Aorta (tissue), 5 donors: ENCODE measurements at regions not wholly inside any gene's neighbourhood (a gene's known extent, or its start where the extent isn't known, plus 50 kb on each side); places are given as distances from the start of the nearest gene placed in this dataset.
"Not testable (repeated sequence)": the region's sequence is repeated elsewhere in the genome, so short reads cannot be mapped to it uniquely, and the experiment has no call there.

Experiments used
- ATAC-seq: fragments of 200-7000 bp; cut with Tn5 transposase; one replicate; pipeline ENCODE4 v1.9.1; 2022; ENCODE audit warnings: moderate library complexity; ENCODE audit not compliant: low FRiP score
- DNase-seq, 2 donors: peaks; one replicate each; pipeline ENCODE4 v3.0.0-alpha.2; 2020
- H3K27ac ChIP-seq, 2 donors: one replicate each; pipeline ENCODE4 v1.5.1; 2013; ENCODE audit warnings: low read length in 2 of 2, mild to moderate bottlenecking in 2 of 2, moderate library complexity in 2 of 2, control low read depth in 1 of 2, inconsistent platforms in 1 of 2, low read depth in 1 of 2
- H3K27me3 ChIP-seq, 2 donors: one replicate each; pipeline ENCODE4 v1.6.1; 2013; ENCODE audit warnings: control low read depth in 1 of 2, low read length in 1 of 2, mild to moderate bottlenecking in 1 of 2, moderate library complexity in 1 of 2; ENCODE audit not compliant: insufficient read depth in 2 of 2, control insufficient read depth in 1 of 2
- H3K36me3 ChIP-seq, 2 donors: one replicate each; pipeline ENCODE4 v1.6.1; 2013; ENCODE audit warnings: control low read depth in 1 of 2, low read length in 1 of 2, mild to moderate bottlenecking in 1 of 2; ENCODE audit not compliant: insufficient read depth in 2 of 2, control insufficient read depth in 1 of 2
- H3K4me1 ChIP-seq, 2 donors: one replicate each; pipeline ENCODE4 v1.6.1; 2013; ENCODE audit warnings: low read length in 2 of 2, control low read depth in 1 of 2, mild to moderate bottlenecking in 1 of 2, moderate library complexity in 1 of 2; ENCODE audit not compliant: insufficient read depth in 2 of 2, control insufficient read depth in 1 of 2
- H3K4me3 ChIP-seq, 2 donors: one replicate each; pipeline ENCODE4 v1.5.1; 2013; ENCODE audit warnings: low read length in 2 of 2, control low read depth in 1 of 2, mild to moderate bottlenecking in 1 of 2
- H3K9me3 ChIP-seq: one replicate; pipeline ENCODE4 v1.6.1; 2013; ENCODE audit warnings: mild to moderate bottlenecking, low read length; ENCODE audit not compliant: control insufficient read depth
- WGBS, 2 donors: extraction: QIAGEN DNeasy Blood & Tissue Kit; methylation state at CpG; one replicate each; pipeline ENCODE4 v1.1.7; 2013; 5-methylcytosine and 5-hydroxymethylcytosine counted together
- intact Hi-C, 2 donors: fragments of 100-400 bp; cut with DNase I; formaldehyde crosslinking; loops; one replicate each; pipeline versions ENCODE4 v1.14.2 to v1.15.0; 2022
- donor health status: healthy with polysubstance abuse.
- donor health status: Bipolar disorder and iron deficiency.
- donor health status: DM: no; HTN: no; CAD: no.
- donor health status: DM: no; HTN: no; CAD: no.
- donor health status: DM: yes; HTN: yes; CAD: no.

DNA sequence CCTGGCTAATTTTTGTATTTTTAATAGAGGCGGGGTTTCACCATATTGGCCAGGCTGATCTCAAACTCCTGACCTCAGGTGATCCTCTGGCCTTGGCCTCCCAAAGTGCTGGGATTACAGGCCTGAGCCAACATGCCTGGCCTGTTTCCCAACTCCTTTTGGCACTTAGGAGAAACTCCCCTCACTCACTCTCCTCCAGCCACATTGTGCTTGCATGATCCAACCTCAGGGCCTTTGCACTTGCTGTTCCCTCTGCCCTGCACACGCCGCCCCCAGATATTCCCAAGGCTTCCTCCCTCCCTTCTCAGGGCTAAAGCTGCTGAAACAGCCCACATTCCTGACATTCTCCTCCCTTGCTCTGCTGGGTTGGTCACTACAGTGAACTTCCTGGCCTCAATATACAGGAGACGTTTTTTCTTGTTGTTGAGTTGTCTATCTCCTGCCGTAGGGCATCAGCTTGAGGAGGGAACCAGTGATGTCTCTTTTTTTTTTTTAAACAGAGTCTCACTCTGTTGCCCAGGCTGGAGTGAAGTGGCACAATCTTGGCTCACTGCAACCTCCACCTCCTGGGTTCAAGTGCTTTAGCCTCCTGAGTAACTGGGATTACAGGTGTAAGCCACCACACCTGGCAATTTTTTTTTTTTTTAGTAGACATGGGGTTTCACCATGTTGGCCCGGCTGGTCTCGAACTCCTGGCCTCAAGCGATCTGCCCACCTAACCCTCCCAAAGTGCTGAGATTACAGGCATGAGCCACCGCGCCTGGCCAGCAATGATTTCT lies 61.4 kb upstream of the PTPN1 start:
- not testable (repeated sequence) for ATAC-seq, H3K9me3 ChIP-seq

DNA sequence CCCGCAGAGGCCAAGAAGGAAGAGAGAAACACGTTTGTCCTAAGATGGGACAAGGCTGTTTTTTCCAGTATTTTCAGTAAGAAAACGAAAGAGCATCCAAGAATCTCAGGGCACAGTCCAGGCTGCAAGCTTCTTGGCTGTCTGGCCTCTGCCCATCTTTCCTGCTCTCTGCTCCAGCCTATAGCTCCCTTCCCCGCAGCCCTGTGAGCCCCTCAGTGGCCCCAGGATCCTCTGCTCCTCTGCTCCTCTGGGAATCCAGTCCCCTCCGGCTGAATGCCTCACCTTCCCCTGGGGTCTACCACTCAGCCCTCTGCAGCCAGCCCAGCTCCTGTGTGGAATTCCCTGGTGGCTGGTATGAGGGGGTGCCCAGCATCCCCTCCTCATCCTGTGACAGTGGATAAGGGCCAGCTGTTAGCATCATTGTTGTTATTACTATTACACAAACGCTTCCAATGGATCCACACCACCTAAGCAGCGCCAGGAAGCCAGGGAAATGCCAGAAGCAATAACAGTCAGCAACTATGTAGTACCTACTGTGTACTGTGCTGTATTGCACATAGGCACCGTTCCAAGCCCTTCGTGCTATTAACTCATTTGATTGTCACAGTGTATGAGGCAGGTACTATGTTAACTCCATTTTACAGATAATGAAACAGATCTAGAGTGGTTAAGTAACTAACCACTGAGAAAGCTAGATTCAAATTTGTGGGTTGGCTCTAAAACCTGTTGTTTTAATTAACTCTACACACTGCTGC lies 60.3 kb upstream of the PTPN1 start:
- Histone ChIP-seq H3K27me3 (no peaks in the 10 kb centered on the region), H3K27ac (no peak overlapping the region), H3K4me3 (no peak overlapping the region), H3K36me3 (no peaks in the 10 kb centered on the region), H3K9me3 (no peaks in the 10 kb centered on the region), H3K4me1 (no peaks in the 10 kb centered on the region)
- peak; percentile 41 to 65 for DNase-seq
- 38 to 39% methylated on average over 9 of the region's 9 CpGs for WGBS, 2 donors
- peak; percentile 53 for ATAC-seq
- intact Hi-C loops: no loop called here

More for the DNA sequence above, 61.4 kb upstream of the PTPN1 start:
- H3K27ac ChIP-seq, H3K4me1 ChIP-seq, H3K4me3 ChIP-seq, H3K27me3 ChIP-seq, H3K36me3 ChIP-seq, intact Hi-C loops: not testable (repeated sequence)
- peak; percentile 2 to 47 for DNase-seq
- 89 to 90% methylated on average over 10 of the region's 10 CpGs for WGBS, 2 donors

GRCh38 chr20:50450493-50450826 lies 59.7 kb upstream of the PTPN1 start:
- Histone ChIP-seq H3K36me3 (no peaks in the 10 kb centered on the region), H3K27ac (no peak overlapping the region), H3K27me3 (no peaks in the 10 kb centered on the region), H3K4me1 (no peaks in the 10 kb centered on the region), H3K9me3 (no peaks in the 10 kb centered on the region), H3K4me3 (no peak overlapping the region)
- no peak for ATAC-seq
- DNase-seq: peak in 1 of 2 donors; percentile 39
- 64 to 67% methylated on average over 1 of the region's 1 CpG for WGBS, 2 donors
- intact Hi-C loops: no loop called here

- intact Hi-C loops: no loop called here
- no peak overlapping the region for H3K27ac ChIP-seq
- DNase-seq (peak; percentile 66 to 71), ATAC-seq (peak; percentile 34)
- no peaks in the 10 kb centered on the region for H3K27me3 ChIP-seq
- no peaks in the 10 kb centered on the region for H3K36me3 ChIP-seq
- no peak overlapping the region for H3K4me3 ChIP-seq
- no peaks in the 10 kb centered on the region for H3K4me1 ChIP-seq
- H3K9me3 ChIP-seq: no peaks in the 10 kb centered on the region
- WGBS, 2 donors: 48 to 57% methylated on average over 19 of the region's 19 CpGs
Measured at GRCh38 chr20:50450881-50451752, 59.1 kb upstream of the PTPN1 start.

DNA sequence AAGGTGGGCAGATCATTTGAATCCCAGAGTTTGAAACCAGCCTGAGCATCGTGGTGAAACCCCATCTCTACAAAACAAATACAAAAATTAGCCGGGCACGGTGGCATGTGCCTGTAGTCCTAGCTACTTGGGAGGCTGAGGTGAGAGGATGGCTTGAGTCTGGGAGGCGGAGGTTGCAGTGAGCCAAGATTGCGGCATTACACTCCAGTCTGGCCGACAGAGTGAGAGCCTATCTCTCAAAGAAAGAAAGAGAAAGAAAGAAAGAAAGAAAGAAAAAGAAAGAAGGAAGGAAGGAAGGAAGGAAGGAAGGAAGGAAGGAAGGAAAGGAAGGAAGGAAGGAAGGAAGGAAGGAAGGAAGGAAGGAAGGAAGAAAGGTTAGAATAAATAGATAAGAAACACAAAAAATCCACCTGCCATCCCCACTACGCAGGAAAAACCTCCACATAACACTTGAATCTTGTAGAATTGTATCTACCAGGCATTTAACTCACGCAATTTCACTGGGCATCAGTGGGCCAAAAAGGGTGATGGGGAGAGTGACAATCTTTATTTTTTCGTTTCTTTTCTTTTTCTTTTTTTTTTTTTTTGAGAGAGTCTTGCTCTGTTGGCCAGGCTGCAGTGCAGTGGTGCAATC lies 58.3 kb upstream of the PTPN1 start:
- H3K27me3 ChIP-seq, H3K4me1 ChIP-seq, H3K36me3 ChIP-seq, ATAC-seq, H3K9me3 ChIP-seq, intact Hi-C loops, H3K4me3 ChIP-seq, H3K27ac ChIP-seq: not testable (repeated sequence)
- DNase-seq: peak in 1 of 2 donors; percentile 18
- WGBS, 2 donors: 83 to 85% methylated on average over 9 of the region's 9 CpGs

DNA sequence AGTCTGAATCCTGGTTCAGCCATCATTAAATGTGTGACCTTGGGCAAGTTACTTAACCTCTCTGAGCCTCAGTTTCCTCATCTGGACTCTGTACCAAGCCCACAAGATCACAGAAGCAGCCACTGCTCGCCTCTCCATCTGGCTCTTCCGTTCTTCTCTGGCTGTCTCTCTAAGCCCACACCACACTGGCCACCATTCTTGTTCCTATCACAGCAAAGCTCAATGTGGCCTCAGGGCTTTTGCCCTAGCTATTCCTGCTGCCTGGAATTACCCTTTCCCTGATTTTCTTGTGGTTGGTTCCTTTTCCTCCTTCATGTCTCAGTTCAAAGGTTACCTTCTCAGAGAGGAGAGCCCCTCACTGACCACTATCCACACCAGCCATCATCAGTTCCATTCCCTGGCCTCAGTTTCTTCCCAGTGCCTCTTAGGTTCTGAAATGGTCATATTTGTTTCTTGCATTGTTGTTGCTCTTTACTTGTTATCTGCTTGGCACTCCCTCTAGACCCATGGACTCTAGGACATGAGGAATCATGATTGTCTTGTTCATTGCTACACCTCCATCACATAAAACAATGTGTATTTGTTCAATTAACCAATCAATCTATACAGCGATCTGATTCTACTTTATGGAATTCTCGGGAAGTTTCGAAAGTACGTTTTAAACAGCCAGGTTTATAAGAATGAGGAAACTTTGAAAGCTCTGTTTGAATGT lies 56.5 kb upstream of the PTPN1 start:
- WGBS, 2 donors: 76 to 82% methylated on average over 6 of the region's 6 CpGs
- ATAC-seq (no peak), DNase-seq (no peak)
- no peaks in the 10 kb centered on the region for H3K36me3 ChIP-seq
- intact Hi-C loops: no loop called here
- no peaks in the 10 kb centered on the region for H3K9me3 ChIP-seq
- H3K27me3 ChIP-seq: no peaks in the 10 kb centered on the region
- no peak overlapping the region for H3K4me3 ChIP-seq
- no peaks in the 10 kb centered on the region for H3K4me1 ChIP-seq
- H3K27ac ChIP-seq: no peak overlapping the region

- DNase-seq, H3K27me3 ChIP-seq, H3K36me3 ChIP-seq, ATAC-seq, H3K4me3 ChIP-seq, H3K9me3 ChIP-seq, H3K27ac ChIP-seq, H3K4me1 ChIP-seq: not testable (repeated sequence)
- 92 to 93% methylated on average over 5 of the region's 5 CpGs for WGBS, 2 donors
- intact Hi-C loops: loop anchor here in 1 of 2 donors (5.0 kb wide), 1 partner anchor 53 kb away; no protein-coding TSS in a partner anchor
Measured at GRCh38 chr20:50455245-50455644, 54.9 kb upstream of the PTPN1 start.
